NCI-H2107 (cell line): ENCODE measurements at regions not wholly inside any gene's neighbourhood (a gene's known extent, or its start where the extent isn't known, plus 50 kb on each side); places are given as distances from the start of the nearest gene placed in this dataset.

Experiments
- DNase-seq: peaks from one replicate; lab custom pipeline; 2025; lab: John Stamatoyannopoulos, UW

DNA sequence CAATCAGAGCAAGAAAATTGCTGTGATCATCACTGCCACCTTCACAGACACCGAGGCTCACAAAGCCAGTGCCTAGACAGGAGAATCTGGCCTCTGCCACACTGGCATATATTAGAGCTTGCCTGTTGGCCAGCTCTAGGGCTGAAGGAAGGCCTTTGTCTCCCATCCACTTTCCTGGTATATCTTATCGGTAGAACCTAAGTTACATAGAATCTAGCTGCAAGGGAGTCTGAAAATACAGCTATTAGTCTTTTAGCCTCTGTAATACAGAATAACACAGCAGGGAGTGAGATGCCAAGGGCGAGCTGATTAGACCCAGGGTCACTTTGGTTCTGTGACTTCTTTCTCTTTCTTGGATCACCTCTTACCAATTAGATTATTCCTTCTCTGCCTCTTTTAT lies 154.9 kb upstream of the KL start:
- DNase-seq: no peak

DNA sequence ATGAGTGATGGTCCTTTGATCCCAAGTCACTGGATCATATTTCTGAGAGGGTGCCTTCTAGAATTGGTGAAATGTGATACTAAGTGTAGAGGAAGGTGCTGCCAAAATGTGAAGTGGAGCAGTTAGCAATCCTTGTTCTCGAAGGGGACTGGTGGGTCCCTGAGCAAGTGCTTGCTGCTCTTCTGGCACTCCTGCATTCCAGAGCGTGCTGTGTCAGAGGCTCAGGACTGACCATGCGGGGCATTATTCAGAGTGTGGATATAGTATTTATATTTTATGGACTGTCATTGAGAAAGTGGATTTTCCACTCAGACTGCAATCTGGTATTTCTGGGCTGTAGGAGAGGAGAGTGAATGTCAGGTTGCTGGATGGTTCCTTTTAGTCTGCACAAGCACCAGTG lies 152.6 kb upstream of the KL start:
- no peak for DNase-seq

DNA sequence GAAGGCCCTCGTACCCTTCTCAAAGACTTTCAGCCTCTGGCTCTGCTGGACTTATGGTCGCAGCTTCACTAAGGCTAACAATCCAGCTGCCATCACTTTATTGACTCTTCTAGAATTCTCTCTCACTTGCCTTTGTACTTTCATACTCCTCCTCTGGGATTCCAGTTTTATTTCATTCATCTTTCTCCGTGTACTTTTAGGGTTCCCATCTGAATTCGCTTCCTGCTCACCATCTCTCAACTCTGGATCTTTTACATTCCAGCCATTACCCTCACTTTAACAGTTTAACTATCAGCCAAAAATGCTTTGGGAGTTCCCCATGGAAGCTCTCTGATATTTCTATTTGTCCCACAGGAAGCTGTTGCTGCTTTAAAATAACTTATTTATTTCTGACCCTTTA lies 149.3 kb upstream of the KL start:
- no peak for DNase-seq

GRCh38 chr13:32877491-32877890 lies 138.7 kb upstream of the KL start:
- DNase-seq: no peak

DNA sequence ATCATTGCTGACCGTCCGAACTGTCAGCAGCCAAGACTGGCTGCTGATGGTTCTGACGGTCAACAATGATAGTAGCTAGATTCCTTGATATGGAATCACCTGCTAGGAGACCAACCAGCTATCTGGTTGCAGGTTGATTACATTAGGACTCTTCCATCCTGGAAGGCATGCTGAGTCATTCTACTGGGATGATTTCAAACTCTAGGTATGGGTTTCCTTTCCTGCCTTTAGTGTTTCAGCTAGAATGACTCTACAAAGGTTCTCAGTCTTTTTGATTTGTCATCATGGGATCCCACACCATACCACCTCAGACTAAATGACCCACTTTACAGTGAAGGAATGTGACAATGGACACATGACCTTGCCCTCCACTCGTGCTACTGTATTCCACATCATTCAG lies 138.1 kb upstream of the KL start:
- no peak for DNase-seq

DNA sequence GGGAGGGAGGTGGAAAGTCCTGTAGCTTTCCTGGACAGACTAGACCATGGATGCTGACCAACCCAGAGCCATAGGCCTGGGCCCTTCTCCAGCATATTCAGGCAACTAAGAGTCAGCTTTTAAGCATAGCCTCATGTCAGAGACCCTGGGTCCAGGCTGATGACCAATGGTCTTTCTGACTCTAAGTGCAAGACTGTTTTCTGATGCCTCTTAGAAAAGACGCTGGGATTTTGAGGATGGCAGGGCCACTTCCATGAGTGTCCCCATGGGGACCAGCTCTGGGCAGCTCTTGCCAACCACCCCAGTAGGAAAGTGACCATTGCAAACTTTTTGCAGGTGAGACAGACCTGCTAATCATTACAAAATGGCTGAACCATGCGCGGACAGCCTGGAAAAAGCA lies 135.6 kb upstream of the KL start:
- no peak for DNase-seq

DNA sequence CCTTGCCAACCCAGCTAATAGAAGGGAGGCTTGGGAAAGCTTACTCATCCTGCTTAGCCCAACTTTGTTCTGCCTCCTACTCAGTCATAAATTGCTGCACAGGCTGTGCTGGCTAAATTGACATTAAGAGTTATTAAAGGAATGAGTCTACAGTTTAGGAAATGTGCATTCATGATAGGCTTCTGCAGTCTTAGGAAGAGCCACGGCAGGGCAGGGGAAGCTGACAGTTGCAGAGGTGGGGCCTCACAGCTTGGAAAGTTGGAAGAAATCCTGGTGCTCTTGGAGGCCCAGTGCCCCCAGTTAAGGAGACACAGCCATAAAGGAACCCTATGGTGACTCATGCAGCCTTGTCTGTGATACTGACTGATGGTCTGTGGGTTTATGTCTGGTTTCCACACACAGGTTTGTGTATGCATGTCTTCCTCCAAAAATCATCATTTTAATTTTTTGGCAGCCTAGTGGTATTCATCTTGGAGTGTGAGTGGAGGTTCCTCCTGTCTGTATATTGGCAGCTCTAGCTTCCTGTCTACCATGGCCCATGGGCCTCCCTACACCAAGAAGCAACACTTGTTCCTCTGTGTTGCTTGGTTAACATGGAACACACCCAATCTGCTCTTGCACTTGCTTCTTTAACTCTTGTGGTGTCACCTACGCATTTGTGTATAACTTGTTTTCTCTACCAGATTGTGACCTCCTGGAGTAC lies 135.0 kb upstream of the KL start:
- DNase-seq: no peak

- no peak for DNase-seq
Observed at GRCh38 chr13:32881777-32882145, 134.5 kb upstream of the KL start.

GRCh38 chr13:32882691-32883090 lies 133.5 kb upstream of the KL start:
- DNase-seq: no peak

DNA sequence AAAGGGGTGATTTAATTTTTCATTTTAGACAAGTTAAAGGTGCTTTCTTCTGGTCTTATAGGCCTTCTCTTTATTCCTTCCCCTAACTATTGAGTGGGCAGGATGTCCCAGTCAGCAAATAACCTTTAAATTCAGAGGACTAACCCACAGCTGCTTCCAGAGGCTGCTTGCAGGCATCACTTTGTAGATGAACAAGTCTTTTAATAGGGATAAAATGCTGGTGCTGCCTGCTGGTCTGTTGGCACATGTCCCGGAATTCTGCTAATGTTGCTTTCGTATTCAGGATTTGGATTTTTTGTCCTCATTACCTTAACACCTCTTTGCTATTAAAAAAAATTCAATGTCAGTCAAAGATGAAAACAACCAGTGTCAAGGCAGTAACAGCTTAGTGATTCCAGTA lies 132.7 kb upstream of the KL start:
- DNase-seq: no peak

DNA sequence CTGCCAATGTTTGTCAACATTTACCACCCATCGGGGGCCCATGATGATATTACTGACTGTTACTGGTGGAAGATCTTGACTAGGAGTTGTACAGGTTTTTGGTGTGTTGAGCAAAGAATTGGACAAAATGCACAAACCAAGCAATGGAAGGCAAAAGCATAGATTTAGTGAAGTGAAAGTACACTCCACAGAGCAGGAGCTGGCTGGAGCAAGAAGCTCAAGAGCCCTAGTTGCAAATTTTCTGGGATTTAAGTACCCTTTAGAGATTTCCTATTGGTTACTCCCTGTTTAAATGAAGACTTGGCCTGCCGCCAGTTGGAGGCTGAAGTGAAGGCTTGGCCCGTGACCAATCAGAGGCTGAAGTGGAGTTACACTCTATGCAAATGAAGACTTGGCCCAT lies 128.6 kb upstream of the KL start:
- DNase-seq: no peak

GRCh38 chr13:32889986-32890565 lies 126.1 kb upstream of the KL start:
- no peak for DNase-seq

DNA sequence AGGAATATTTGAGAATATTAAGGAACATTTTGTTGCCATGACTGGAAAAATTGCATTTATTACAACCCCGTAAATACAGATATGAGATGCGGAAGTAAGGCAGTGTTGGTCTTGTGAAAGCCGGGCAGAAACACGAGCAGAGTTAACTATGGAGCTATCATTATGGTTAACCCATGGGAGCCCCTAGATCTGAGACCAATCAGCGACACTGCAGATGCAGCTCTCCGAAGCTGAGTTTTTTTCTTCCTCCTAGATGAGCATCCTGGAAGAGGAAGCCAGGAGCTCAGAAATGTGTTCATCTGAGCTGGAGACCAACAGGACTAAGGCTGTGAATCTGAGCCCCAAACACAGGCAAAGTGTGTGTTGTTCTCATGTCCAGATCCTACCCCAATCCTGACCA lies 123.0 kb upstream of the KL start:
- DNase-seq: no peak

GRCh38 chr13:32894589-32895001 lies 121.6 kb upstream of the KL start:
- no peak for DNase-seq

GRCh38 chr13:32895296-32895695 lies 120.9 kb upstream of the KL start:
- DNase-seq: no peak

GRCh38 chr13:32897296-32897695 lies 118.9 kb upstream of the KL start:
- DNase-seq: no peak

DNA sequence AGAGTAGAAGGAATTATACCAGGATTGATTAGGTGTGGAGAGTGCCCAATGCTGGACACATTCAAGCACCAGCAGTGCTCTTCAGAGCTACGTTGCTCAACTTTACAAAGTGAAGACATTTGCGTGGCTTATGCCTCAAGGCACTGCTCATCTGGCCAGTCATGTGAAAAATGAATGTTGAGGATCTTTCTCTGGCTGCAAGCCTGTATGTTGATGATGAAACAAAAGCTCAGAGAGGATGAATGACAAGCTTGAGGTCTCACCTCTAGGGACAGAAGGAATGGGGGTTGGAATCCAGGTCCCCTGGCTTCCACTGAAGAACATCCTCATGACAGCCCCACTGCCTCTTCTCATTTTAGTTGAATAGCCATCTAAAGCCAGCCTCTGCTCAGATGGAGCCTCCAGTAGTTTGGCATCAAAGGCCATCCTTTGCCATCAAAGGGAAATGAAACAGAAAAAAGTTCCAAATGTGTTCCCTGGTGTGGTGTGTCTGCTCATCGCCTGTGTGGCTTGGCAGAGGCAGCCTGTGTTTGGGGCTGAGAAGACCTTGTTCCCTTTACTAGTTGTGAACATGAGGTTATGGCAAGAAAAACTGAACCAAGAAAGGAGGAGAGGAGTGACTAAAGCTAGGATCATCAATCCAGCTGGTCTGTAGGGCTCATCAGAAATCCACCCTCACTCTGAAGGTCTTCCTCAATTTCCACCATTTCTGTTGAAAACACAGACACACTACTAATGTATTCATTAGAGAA lies 114.0 kb upstream of the KL start:
- no peak for DNase-seq

DNA sequence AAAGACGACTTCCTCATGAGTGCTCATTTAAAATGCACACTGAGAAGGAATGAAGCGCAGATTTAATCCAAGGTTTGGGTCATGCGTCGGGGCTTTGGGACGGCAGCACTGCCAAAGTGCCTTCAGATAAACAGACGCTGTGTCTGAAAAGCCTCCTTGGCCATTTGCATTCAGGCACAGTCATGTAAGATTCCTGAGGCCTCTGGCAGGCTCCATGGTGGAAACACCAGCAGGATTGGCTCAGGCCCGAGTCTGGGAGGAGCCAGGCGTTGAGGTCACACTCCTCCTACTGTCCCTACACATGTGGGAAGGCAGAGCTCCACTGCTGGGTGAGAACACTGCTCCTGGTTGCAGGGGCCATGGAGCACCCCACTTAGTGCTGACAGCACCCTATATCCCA lies 113.3 kb upstream of the KL start:
- DNase-seq: no peak

DNA sequence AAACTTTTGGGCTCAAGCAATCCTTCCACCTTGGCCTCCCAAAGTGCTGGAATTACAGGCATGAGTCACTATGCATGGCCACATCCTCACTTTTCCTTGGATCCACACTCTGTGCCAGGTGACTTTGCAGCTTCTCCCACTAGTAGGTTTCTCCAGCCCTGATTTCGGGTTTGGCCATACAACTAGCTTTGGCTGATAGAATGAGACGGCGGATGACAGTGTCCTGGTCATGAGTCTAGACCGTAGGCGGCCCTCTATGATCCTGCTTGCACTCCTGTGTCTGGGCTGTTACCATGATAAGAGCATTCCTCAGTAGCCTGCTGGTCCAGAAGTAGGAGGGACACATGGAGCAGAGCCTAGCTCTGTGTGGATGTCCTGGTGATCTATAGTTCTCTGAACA lies 112.5 kb upstream of the KL start:
- DNase-seq: no peak

- no peak for DNase-seq
Observed at GRCh38 chr13:32904266-32904665, 112.0 kb upstream of the KL start.

DNA sequence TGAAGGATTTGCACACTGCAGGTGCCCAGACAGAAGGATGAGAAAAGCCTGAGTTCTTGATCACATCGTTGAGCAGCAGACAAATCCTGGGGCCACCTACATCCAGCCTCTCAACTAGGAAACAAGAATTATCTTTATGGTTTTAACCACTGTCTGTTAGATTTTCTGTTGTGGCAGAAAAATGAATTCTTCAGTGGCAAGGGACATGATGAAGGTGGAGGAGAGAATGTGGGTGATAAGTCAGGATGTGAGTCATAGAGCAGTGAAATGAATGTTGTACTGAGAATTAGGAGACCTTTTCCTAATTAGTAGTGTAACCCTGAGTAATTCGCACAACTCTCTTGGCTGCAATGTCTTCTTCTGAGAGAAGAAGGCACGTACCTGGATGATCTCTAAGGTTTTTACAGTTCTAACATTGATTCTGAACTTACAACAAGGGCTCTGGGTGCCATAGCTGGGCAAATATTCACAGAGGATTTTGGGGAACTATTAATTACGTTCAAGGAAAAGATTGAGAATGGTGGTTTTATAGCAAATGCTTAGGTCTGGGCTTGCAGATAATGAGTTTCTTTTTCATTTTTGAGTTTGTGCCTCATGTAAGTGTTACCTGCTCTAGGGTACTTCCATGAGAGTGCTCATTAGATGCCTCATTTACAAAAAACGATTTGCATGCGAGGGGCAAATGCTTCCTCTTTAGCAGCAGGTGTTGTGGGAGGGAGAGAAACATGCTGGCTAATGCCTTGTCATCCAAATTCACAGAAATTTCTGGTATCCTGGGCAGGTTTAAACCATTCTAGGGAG lies 111.0 kb upstream of the KL start:
- DNase-seq: no peak

- no peak for DNase-seq
Observed at GRCh38 chr13:32905864-32906180, 110.4 kb upstream of the KL start.

DNA sequence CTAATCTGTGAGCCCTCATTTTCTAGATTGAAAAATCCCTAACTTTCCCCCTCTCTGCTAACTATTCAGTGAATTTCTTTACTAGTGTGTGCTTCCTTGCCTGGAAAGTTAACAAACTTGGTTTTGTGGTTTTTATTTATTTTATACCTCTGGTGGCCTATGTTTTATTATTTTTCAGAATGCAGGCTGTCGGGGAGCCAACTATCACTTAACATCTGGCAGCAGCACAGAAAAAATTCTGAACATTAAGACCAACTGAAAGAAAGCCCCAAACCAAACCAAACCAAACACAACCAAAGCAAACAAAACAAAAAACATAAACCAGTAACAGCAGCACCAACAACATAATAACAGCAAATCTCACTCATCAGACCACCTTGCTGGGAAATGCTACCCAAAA lies 109.0 kb upstream of the KL start:
- no peak for DNase-seq
